B cell (primary cell): ENCODE measurements at regions not wholly inside any gene's neighbourhood (a gene's known extent, or its start where the extent isn't known, plus 50 kb on each side); places are given as distances from the start of the nearest gene placed in this dataset.

Source experiments
- ATAC-seq: fragments of 200-7000 bp; cut with Tn5 transposase; one replicate; pipeline ENCODE4 v1.10.0; 2021; ENCODE audit warnings: low read depth, mild to moderate bottlenecking, moderate number of reproducible peaks, moderate library complexity
- CTCF ChIA-PET: fragments of 350-600 bp; sonication (Branson Sonifier 250); formaldehyde crosslinking; loops from one replicate; lab custom pipeline; 2021; ENCODE audit warnings: antibody characterized with exemption, inconsistent platforms; lab: Charles Lee
- POLR2A ChIA-PET: fragments of 350-600 bp; sonication (Branson Sonifier 250); formaldehyde crosslinking; loops from one replicate; lab custom pipeline; 2021; ENCODE audit warnings: antibody characterized with exemption; lab: Charles Lee
- DNase-seq: peaks from one replicate; pipeline ENCODE4 v3.0.0; 2013
- H2AFZ ChIP-seq: 2 replicates; pipeline ENCODE4 v1.6.1; 2012; ENCODE audit warnings: mild to moderate bottlenecking, low read depth, low read length; ENCODE audit not compliant: insufficient read depth, poor library complexity, severe bottlenecking
- H3K27ac ChIP-seq, 2 donors: 1 replicate in 1 of 2; 2 replicates in 1 of 2; pipeline ENCODE4 v1.5.1; 2012 to 2013; ENCODE audit warnings: low read length in 2 of 2, mild to moderate bottlenecking in 2 of 2, moderate library complexity in 1 of 2
- H3K27me3 ChIP-seq, 4 experiments: fragments of 200-600 bp in 1 of 4; sonication (generic) in 1 of 4; replicated peaks in 1 of 4; 1 replicate in 2 of 4; 2 replicates in 2 of 4; pipeline versions ENCODE4 v1.6.1 to v1.7.0; 2013 to 2016; ENCODE audit warnings: low read length in 3 of 4, mild to moderate bottlenecking in 2 of 4, mixed read lengths in 1 of 4, moderate library complexity in 1 of 4; ENCODE audit not compliant: insufficient read depth in 4 of 4, control insufficient read depth in 3 of 4; ENCODE audit errors: control extremely low read depth in 1 of 4
- H3K36me3 ChIP-seq, 2 experiments: replicated peaks in 1 of 2; 1 replicate in 1 of 2; 2 replicates in 1 of 2; pipeline versions ENCODE4 v1.6.1 to v1.7.1; 2013; ENCODE audit warnings: low read length in 1 of 2; ENCODE audit not compliant: insufficient read depth in 2 of 2, control insufficient read depth in 1 of 2; ENCODE audit errors: control extremely low read depth in 1 of 2, extremely low read depth in 1 of 2
- H3K4me1 ChIP-seq, 2 donors: fragments of 200-600 bp in 1 of 2; sonication (generic) in 1 of 2; 1 replicate in 1 of 2; 2 replicates in 1 of 2; pipeline versions ENCODE4 v1.5.1 to v1.6.1; 2013 to 2017; ENCODE audit warnings: low read length in 2 of 2; ENCODE audit not compliant: control insufficient read depth in 2 of 2, insufficient read depth in 2 of 2
- H3K4me2 ChIP-seq: replicated peaks from 2 replicates; pipeline ENCODE3; 2012; ENCODE audit warnings: mild to moderate bottlenecking, low read depth, low read length; ENCODE audit not compliant: poor library complexity, severe bottlenecking
- H3K4me3 ChIP-seq, 5 experiments: fragments of 200-600 bp in 1 of 5; sonication (generic) in 1 of 5; 1 replicate in 3 of 5; 2 replicates in 2 of 5; pipeline versions ENCODE4 v1.5.1 to v1.7.0; 2011 to 2016; ENCODE audit warnings: low read length in 4 of 5, mild to moderate bottlenecking in 4 of 5, low read depth in 2 of 5, control low read depth in 1 of 5, moderate library complexity in 1 of 5; ENCODE audit not compliant: insufficient read depth in 1 of 5; ENCODE audit errors: control extremely low read depth in 1 of 5, extremely low read depth in 1 of 5
- H3K79me2 ChIP-seq: fragments of 200-600 bp; sonication (generic); one replicate; pipeline ENCODE4 v1.6.0; 2016; ENCODE audit warnings: low read length; ENCODE audit not compliant: control insufficient read depth, insufficient read depth
- H3K9ac ChIP-seq: fragments of 200-600 bp; sonication (generic); 2 replicates; pipeline ENCODE4 v1.6.1; 2017; ENCODE audit warnings: mild to moderate bottlenecking, low read length, moderate library complexity
- H3K9me3 ChIP-seq, 3 donors: one replicate each; pipeline versions ENCODE4 v1.6.1 to v1.7.1; 2013; ENCODE audit warnings: low read length in 2 of 3; ENCODE audit not compliant: control insufficient read depth in 2 of 3, insufficient read depth in 1 of 3; ENCODE audit errors: control extremely low read depth in 1 of 3
- H4K20me1 ChIP-seq: 2 replicates; pipeline ENCODE4 v1.6.0; 2012; ENCODE audit warnings: mild to moderate bottlenecking, low read length; ENCODE audit not compliant: insufficient read depth, control insufficient read depth, poor library complexity, severe bottlenecking
- H3K27ac Mint-ChIP-seq: one replicate; pipeline ENCODE4 v1.8.0; 2021; ENCODE audit warnings: mixed read lengths
- H3K27me3 Mint-ChIP-seq: one replicate; pipeline ENCODE4 v1.8.0; 2021; ENCODE audit warnings: mixed read lengths
- H3K4me1 Mint-ChIP-seq: one replicate; pipeline ENCODE4 v1.8.0; 2021; ENCODE audit warnings: mixed read lengths
- H3K4me3 Mint-ChIP-seq: one replicate; pipeline ENCODE4 v1.8.0; 2021; ENCODE audit warnings: mixed read lengths
- H3K9me3 Mint-ChIP-seq: one replicate; pipeline ENCODE4 v1.8.0; 2022; ENCODE audit warnings: mixed read lengths; ENCODE audit not compliant: insufficient read depth
- CTCF ChIP-seq: fragments of 200-600 bp; IDR thresholded peaks from one replicate; pipeline ENCODE4 v1.8.0; 2022; ENCODE audit warnings: antibody characterized with exemption, mild to moderate bottlenecking
- EZH2 ChIP-seq: IDR thresholded peaks from 2 replicates; pipeline ENCODE4 v1.6.1; 2012; ENCODE audit warnings: borderline replicate concordance, low read depth, mild to moderate bottlenecking, moderate library complexity, low read length; ENCODE audit not compliant: insufficient read depth, poor library complexity, severe bottlenecking
- WGBS: methylation state at CpG from one replicate; pipeline ENCODE4 v1.1.5; 2013; ENCODE audit warnings: missing lambda C conversion rate; ENCODE audit not compliant: insufficient coverage; 5-methylcytosine and 5-hydroxymethylcytosine counted together
- intact Hi-C: fragments of 100-400 bp; cut with micrococcal nuclease; formaldehyde crosslinking; loops from one replicate; pipeline ENCODE4 v1.10.0; 2022

- ChIA-PET POLR2A (no interaction called here), CTCF (no interaction called here)
- H3K27me3 Mint-ChIP-seq = peaks cover 3% of the 10 kb centered on the region
- Histone ChIP-seq H3K4me1 (no peaks in the 10 kb centered on the region), H3K4me3 (no peak overlapping the region), H3K4me2 (no peak overlapping the region), H3K27ac (no peak overlapping the region), H3K36me3 (no peaks in the 10 kb centered on the region), H3K9me3 (no peaks in the 10 kb centered on the region), H2AFZ (no peak overlapping the region), H3K27me3 (no peaks in the 10 kb centered on the region), H3K9ac (no peak overlapping the region), H3K79me2 (no peaks in the 10 kb centered on the region), H4K20me1 (no peaks in the 10 kb centered on the region)
- H3K9me3 Mint-ChIP-seq = no peaks in the 10 kb centered on the region
- intact Hi-C loops = no loop called here
- no CpG with 5 or more reads among the region's 3 CpGs for WGBS
- no peak overlapping the region for H3K4me3 Mint-ChIP-seq
- no peaks in the 10 kb centered on the region for H3K4me1 Mint-ChIP-seq
- DNase-seq = no peak
- H3K27ac Mint-ChIP-seq = no peak overlapping the region
- no peak for TF ChIP-seq EZH2
- TF ChIP-seq CTCF = no peak
- no peak for ATAC-seq
Measured at GRCh38 chr5:18882154-18882553, 1105.8 kb downstream of the CDH18 start.

GRCh38 chr5:18888821-18889220 lies 1099.2 kb downstream of the CDH18 start:
- Histone ChIP-seq H2AFZ (no peak overlapping the region), H3K27me3 (no peaks in the 10 kb centered on the region), H3K4me1 (no peaks in the 10 kb centered on the region), H3K36me3 (no peaks in the 10 kb centered on the region), H3K27ac (no peak overlapping the region), H4K20me1 (no peaks in the 10 kb centered on the region), H3K4me2 (no peak overlapping the region), H3K4me3 (no peak overlapping the region), H3K79me2 (no peaks in the 10 kb centered on the region), H3K9ac (no peak overlapping the region), H3K9me3 (no peaks in the 10 kb centered on the region)
- TF ChIP-seq EZH2 (no peak), CTCF (no peak)
- ATAC-seq = no peak
- Mint-ChIP-seq H3K4me3 (no peak overlapping the region), H3K27me3 (peaks cover 3% of the 10 kb centered on the region), H3K9me3 (peaks cover 7% of the 10 kb centered on the region), H3K4me1 (no peaks in the 10 kb centered on the region), H3K27ac (no peak overlapping the region)
- ChIA-PET POLR2A (no interaction called here), CTCF (no interaction called here)
- DNase-seq = no peak
- intact Hi-C loops = no loop called here
